Gastroesophageal sphincter (tissue), 4 donors: ENCODE measurements at regions not wholly inside any gene's neighbourhood (a gene's known extent, or its start where the extent isn't known, plus 50 kb on each side); places are given as distances from the start of the nearest gene placed in this dataset.

Experiments
- ATAC-seq: fragments of 150-250 bp; one replicate; pipeline ENCODE4 v1.9.1; 2016; ENCODE audit warnings: mild to moderate bottlenecking, moderate library complexity
- H3K27ac ChIP-seq, 4 donors: fragments of 200-600 bp; sonication (generic) in 3 of 4; 1 replicate in 3 of 4; 2 replicates in 1 of 4; pipeline ENCODE4 v1.5.1; 2016 to 2019
- H3K27me3 ChIP-seq: fragments of 200-600 bp; sonication (generic); one replicate; pipeline ENCODE4 v1.5.1; 2019
- H3K36me3 ChIP-seq, 2 donors: fragments of 200-600 bp; sonication (generic); one replicate each; pipeline ENCODE4 v1.5.1; 2019; ENCODE audit warnings: control low read depth in 1 of 2
- H3K4me1 ChIP-seq, 3 donors: fragments of 200-600 bp; sonication (generic); 1 replicate in 2 of 3; 2 replicates in 1 of 3; pipeline ENCODE4 v1.5.1; 2016 to 2019; ENCODE audit warnings: control low read depth in 2 of 3
- H3K4me3 ChIP-seq, 2 donors: fragments of 200-600 bp; sonication (generic); one replicate each; pipeline ENCODE4 v1.5.1; 2019; ENCODE audit warnings: mild to moderate bottlenecking in 1 of 2, moderate library complexity in 1 of 2
- H3K9me3 ChIP-seq, 3 donors: fragments of 200-600 bp; sonication (generic); one replicate each; pipeline ENCODE4 v1.5.1; 2017 to 2019; ENCODE audit warnings: control low read depth in 2 of 3
- EP300 ChIP-seq: sonication (generic); formaldehyde crosslinking; IDR thresholded peaks from one replicate; pipeline ENCODE4 v1.6.1; 2017; ENCODE audit warnings: antibody characterized with exemption, mild to moderate bottlenecking
- POLR2A ChIP-seq, 2 donors: fragments of 450-650 bp; IDR thresholded peaks; one replicate each; pipeline ENCODE4 v1.6.1; 2017; ENCODE audit warnings: antibody characterized with exemption in 2 of 2, mild to moderate bottlenecking in 2 of 2, moderate library complexity in 1 of 2
- POLR2AphosphoS5 ChIP-seq: sonication (generic); formaldehyde crosslinking; IDR thresholded peaks from one replicate; pipeline ENCODE4 v1.6.1; 2017; ENCODE audit warnings: antibody characterized with exemption
- WGBS, 2 donors: methylation state at CpG; one replicate each; pipeline ENCODE4 v1.1.5; 2018; ENCODE audit warnings: low coverage in 1 of 2; 5-methylcytosine and 5-hydroxymethylcytosine counted together
- TF ChIP-seq, protein P1 (sequence below), 4 experiments: fragments of 200-600 bp in 2 of 4; fragments of 450-650 bp in 2 of 4; sonication (generic) in 1 of 4; IDR thresholded peaks; one replicate each; pipeline ENCODE4 v1.5.1; 2017 to 2019; ENCODE audit warnings: antibody characterized with exemption in 4 of 4, mild to moderate bottlenecking in 2 of 4, moderate library complexity in 2 of 4

DNA sequence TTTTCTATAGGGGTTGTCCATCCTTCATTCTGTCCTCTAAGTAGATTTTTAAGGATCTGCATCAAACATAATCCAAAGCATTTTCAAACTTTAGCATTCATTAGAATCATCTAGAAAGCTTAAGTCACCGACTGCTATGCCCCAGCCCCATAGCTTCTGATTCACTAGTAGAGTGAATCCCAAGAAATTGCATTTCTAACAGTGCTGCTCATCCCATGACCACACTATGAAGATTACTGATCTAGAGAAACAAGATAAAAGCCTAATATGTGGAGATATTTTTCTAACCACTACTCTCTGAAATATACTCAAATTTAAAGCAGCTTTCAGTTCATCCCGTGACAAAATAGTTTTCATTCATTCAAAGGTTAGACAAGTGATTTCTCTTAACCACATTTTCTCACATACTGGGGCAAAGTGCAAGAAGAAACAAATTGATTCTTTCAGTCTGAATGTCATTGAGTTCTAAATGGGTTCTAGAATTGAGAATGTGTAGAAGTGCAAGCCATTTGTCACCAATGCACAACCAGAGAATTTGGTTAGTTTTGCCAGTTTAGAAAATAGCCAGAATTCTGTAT, 286.9 kb upstream of the CD180 start:
- Histone ChIP-seq H3K27me3 (no peaks in the 10 kb centered on the region), H3K9me3 (no peaks in the 10 kb centered on the region), H3K27ac (no peak overlapping the region), H3K4me3 (no peak overlapping the region), H3K4me1 (no peaks in the 10 kb centered on the region), H3K36me3 (no peaks in the 10 kb centered on the region)
- TF ChIP-seq POLR2AphosphoS5: no peak
- TF ChIP-seq, protein P1, sequence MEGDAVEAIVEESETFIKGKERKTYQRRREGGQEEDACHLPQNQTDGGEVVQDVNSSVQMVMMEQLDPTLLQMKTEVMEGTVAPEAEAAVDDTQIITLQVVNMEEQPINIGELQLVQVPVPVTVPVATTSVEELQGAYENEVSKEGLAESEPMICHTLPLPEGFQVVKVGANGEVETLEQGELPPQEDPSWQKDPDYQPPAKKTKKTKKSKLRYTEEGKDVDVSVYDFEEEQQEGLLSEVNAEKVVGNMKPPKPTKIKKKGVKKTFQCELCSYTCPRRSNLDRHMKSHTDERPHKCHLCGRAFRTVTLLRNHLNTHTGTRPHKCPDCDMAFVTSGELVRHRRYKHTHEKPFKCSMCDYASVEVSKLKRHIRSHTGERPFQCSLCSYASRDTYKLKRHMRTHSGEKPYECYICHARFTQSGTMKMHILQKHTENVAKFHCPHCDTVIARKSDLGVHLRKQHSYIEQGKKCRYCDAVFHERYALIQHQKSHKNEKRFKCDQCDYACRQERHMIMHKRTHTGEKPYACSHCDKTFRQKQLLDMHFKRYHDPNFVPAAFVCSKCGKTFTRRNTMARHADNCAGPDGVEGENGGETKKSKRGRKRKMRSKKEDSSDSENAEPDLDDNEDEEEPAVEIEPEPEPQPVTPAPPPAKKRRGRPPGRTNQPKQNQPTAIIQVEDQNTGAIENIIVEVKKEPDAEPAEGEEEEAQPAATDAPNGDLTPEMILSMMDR (IDR thresholded peaks at IDR 0.05): no peak
- no peak for TF ChIP-seq POLR2A (IDR thresholded peaks at IDR 0.05)
- TF ChIP-seq EP300: no peak
- 95% methylated on average over 2 of the region's 2 CpGs for WGBS, 2 donors
- ATAC-seq: no peak

DNA sequence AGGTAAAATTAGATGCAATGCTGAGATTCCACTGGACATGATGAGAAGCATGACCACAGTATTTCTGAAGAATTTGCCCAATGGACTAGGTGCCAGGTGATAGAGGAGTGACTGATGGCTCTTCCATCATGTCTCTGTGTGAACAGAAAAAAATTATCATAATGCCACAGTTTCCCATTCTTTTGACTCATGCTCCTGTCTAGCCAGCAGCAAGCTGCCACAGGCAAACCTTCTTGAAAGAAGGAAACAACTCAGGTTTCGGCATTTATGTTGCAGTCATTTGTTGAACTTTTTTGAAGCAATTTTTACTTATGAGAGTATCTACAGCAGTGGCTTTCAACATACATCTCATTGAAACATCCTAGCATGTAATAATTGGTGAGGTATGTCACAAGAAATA, 284.8 kb upstream of the CD180 start:
- TF ChIP-seq, protein P1 (IDR thresholded peaks at IDR 0.05): no peak
- TF ChIP-seq POLR2AphosphoS5 (no peak), POLR2A (IDR thresholded peaks at IDR 0.05) (no peak), EP300 (no peak)
- Histone ChIP-seq H3K36me3 (no peaks in the 10 kb centered on the region), H3K27ac (no peak overlapping the region), H3K27me3 (no peaks in the 10 kb centered on the region), H3K4me3 (no peak overlapping the region), H3K4me1 (peaks cover 0 to 8% (median 2%) of the 10 kb centered on the region in 3 donors), H3K9me3 (no peaks in the 10 kb centered on the region)
- no peak for ATAC-seq
- WGBS, 2 donors: 100% methylated on average over 1 of the region's 1 CpG

DNA sequence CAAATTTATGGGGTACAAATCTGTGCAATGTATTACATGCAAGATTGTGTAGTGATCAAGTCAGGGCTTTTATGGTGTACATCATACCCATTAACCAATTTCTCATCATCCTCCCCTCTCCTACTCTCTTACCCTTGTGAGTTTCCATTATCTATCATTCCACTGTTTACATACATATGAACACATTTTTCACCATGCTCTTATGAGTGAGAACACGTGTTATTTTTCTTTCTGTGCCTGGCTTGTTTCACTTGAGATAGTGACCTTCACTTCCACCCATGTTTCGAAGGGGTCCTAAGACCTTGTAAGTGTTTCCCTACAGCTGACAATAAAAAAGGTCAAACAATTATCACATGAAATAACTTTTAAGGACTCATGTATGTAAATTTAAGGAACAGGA, 281.7 kb upstream of the CD180 start:
- 40 to 48% methylated on average over 2 of the region's 2 CpGs for WGBS, 2 donors
- Histone ChIP-seq H3K9me3 (no peaks in the 10 kb centered on the region), H3K4me1 (peaks cover 0 to 22% (median 4%) of the 10 kb centered on the region in 3 donors)

DNA sequence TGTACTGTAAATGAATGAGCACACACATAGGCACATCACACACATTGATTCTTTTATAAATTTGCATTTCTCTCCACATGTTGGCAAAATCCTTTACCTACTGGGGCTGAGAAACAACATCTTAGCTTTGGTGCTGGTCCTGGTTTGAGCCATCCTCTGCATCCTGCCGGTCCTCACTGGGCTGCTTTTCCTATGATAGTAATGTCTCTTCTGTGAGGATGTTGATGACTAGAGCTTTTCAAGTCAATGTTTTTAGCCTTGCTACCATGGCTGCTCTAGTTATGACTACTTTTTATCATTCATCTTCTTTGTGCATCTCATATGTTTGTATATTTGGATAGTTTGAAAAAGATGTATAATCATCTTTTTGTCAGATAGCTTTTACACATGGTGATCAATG, 280.4 kb upstream of the CD180 start:
- Histone ChIP-seq H3K4me3 (no peak overlapping the region), H3K9me3 (no peaks in the 10 kb centered on the region), H3K4me1 (peaks cover 0 to 22% (median 4%) of the 10 kb centered on the region in 3 donors), H3K27me3 (no peaks in the 10 kb centered on the region), H3K36me3 (no peaks in the 10 kb centered on the region), H3K27ac (peak overlapping the region in 2 of 4 donors; percentile 76 to 78)
- WGBS, 2 donors: 100% methylated on average over 1 of the region's 1 CpG
- no peak for ATAC-seq
- TF ChIP-seq POLR2AphosphoS5 (no peak), POLR2A (IDR thresholded peaks at IDR 0.05) (no peak), EP300 (no peak)
- TF ChIP-seq, protein P1 (IDR thresholded peaks at IDR 0.05): no peak

More for the DNA sequence above, 281.7 kb upstream of the CD180 start:
- no peak overlapping the region for H3K27ac ChIP-seq
- H3K36me3 ChIP-seq: no peaks in the 10 kb centered on the region
- ATAC-seq: no peak
- TF ChIP-seq POLR2A (IDR thresholded peaks at IDR 0.05) (no peak), POLR2AphosphoS5 (no peak), EP300 (no peak)
- TF ChIP-seq, protein P1 (IDR thresholded peaks at IDR 0.05): no peak
- no peak overlapping the region for H3K4me3 ChIP-seq
- no peaks in the 10 kb centered on the region for H3K27me3 ChIP-seq

DNA sequence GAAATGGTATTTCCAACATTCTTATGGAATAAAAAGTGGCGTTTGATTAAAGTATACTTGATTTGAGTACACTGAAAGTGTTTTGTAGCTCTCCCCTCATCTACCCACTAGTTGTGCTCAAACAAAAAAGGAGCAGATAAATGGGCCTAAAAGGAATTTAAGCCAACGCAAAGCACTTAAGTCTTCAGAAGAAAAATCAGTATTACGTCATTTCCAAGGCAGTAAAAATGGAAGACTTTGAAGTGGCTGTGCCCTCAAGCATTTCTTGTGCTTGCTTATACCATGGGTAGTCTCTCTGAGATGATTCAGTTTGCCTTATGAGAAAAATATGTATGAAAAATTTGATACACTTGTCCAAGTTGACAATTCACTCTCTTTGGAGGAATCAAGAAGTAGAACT, 279.9 kb upstream of the CD180 start:
- TF ChIP-seq EP300: no peak
- TF ChIP-seq POLR2A (IDR thresholded peaks at IDR 0.05): no peak
- no peak for TF ChIP-seq POLR2AphosphoS5
- TF ChIP-seq, protein P1 (IDR thresholded peaks at IDR 0.05): no peak
- peak overlapping the region in 3 of 4 donors; percentile 76 to 90 (median 78) for H3K27ac ChIP-seq

More for the DNA sequence above, 279.9 kb upstream of the CD180 start:
- H3K27me3 ChIP-seq: no peaks in the 10 kb centered on the region
- H3K4me1 ChIP-seq: peaks cover 0 to 22% (median 4%) of the 10 kb centered on the region in 3 donors
- ATAC-seq: no peak
- H3K9me3 ChIP-seq: no peaks in the 10 kb centered on the region
- H3K36me3 ChIP-seq: no peaks in the 10 kb centered on the region
- H3K4me3 ChIP-seq: no peak overlapping the region
- 82 to 86% methylated on average over 3 of the region's 3 CpGs for WGBS, 2 donors
